Pons (tissue), 1 donor: ENCODE measurements at regions not wholly inside any gene's neighbourhood (a gene's known extent, or its start where the extent isn't known, plus 50 kb on each side); places are given as distances from the start of the nearest gene placed in this dataset.
"Not testable (repeated sequence)": the region's sequence is repeated elsewhere in the genome, so short reads cannot be mapped to it uniquely, and the experiment has no call there.

Experiments
- DNase-seq: peaks from one replicate; pipeline ENCODE4 v3.0.0-alpha.2; 2016; ENCODE audit warnings: low spot score

- DNase-seq: no peak
Measured at GRCh38 chr13:33340631-33341030, 55.1 kb upstream of the STARD13 start.

- DNase-seq: no peak
Measured at GRCh38 chr13:33341861-33342452, 56.4 kb upstream of the STARD13 start.

- DNase-seq: no peak
Measured at GRCh38 chr13:33345842-33346241, 60.3 kb upstream of the STARD13 start.

GRCh38 chr13:33347861-33348260 is 62.3 kb upstream of the STARD13 start:
- peak; percentile 68 for DNase-seq

GRCh38 chr13:33348366-33348765 is 62.8 kb upstream of the STARD13 start:
- DNase-seq: peak; percentile 28

- DNase-seq: peak; percentile 35
Measured at GRCh38 chr13:33349288-33349985, 63.9 kb upstream of the STARD13 start.

- DNase-seq: peak; percentile 29
Measured at GRCh38 chr13:33349986-33350826, 64.7 kb upstream of the STARD13 start.

- DNase-seq: peak; percentile 39
Measured at GRCh38 chr13:33351319-33351718, 65.8 kb upstream of the STARD13 start.

- DNase-seq: peak; percentile 35
Measured at GRCh38 chr13:33352041-33352440, 66.5 kb upstream of the STARD13 start.

GRCh38 chr13:33352526-33352925 is 67.0 kb upstream of the STARD13 start:
- peak; percentile 35 for DNase-seq

GRCh38 chr13:33353210-33353609 is 67.7 kb upstream of the STARD13 start:
- DNase-seq: peak; percentile 83

GRCh38 chr13:33353646-33354045 is 68.1 kb upstream of the STARD13 start:
- no peak for DNase-seq

GRCh38 chr13:33355201-33355895 is 69.8 kb upstream of the STARD13 start:
- DNase-seq: peak; percentile 63

- DNase-seq: not testable (repeated sequence)
Measured at GRCh38 chr13:33358076-33358475, 72.5 kb upstream of the STARD13 start.

GRCh38 chr13:33362986-33363727 is 77.6 kb upstream of the STARD13 start:
- peak; percentile 80 for DNase-seq

GRCh38 chr13:33364192-33364591 is 78.6 kb upstream of the STARD13 start:
- no peak for DNase-seq

- no peak for DNase-seq
Measured at GRCh38 chr13:33366469-33367062, 81.0 kb upstream of the STARD13 start.

- DNase-seq: no peak
Measured at GRCh38 chr13:33367171-33367895, 81.8 kb upstream of the STARD13 start.

GRCh38 chr13:33367926-33368325 is 82.4 kb upstream of the STARD13 start:
- peak; percentile 53 for DNase-seq

GRCh38 chr13:33369073-33369472 is 83.5 kb upstream of the STARD13 start:
- DNase-seq: no peak
